GM12892 (cell line): ENCODE measurements at regions not wholly inside any gene's neighbourhood (a gene's known extent, or its start where the extent isn't known, plus 50 kb on each side); places are given as distances from the start of the nearest gene placed in this dataset.

ENCODE experiments used
- POLR2A ChIP-seq: IDR thresholded peaks from 2 replicates; pipeline ENCODE4 v1.6.1; 2011; ENCODE audit warnings: low read depth, low read length, control low read depth
- POLR2AphosphoS5 ChIP-seq: IDR thresholded peaks from 2 replicates; pipeline ENCODE4 v1.6.1; 2011; ENCODE audit warnings: low read depth, low read length, control low read depth

- no peak for TF ChIP-seq POLR2A
- no peak for TF ChIP-seq POLR2AphosphoS5
Measured at GRCh38 chr18:28560331-28560730, 383.4 kb upstream of the CDH2 start.
